HPDE6-E6E7 (cell line): ENCODE measurements at regions not wholly inside any gene's neighbourhood (a gene's known extent, or its start where the extent isn't known, plus 50 kb on each side); places are given as distances from the start of the nearest gene placed in this dataset.

ENCODE experiments used
- DNase-seq: peaks from one replicate; pipeline ENCODE4 v3.0.0; 2011; ENCODE audit warnings: missing footprints; ENCODE audit errors: extremely low spot score

GRCh38 chr15:95479308-95479707 is 851.2 kb upstream of the NR2F2 start:
- DNase-seq = no peak

GRCh38 chr15:95485367-95485766 is 845.1 kb upstream of the NR2F2 start:
- no peak for DNase-seq

GRCh38 chr15:95486224-95486623 is 844.3 kb upstream of the NR2F2 start:
- no peak for DNase-seq

- DNase-seq = no peak
Observed at GRCh38 chr15:95489103-95489502, 841.4 kb upstream of the NR2F2 start.

GRCh38 chr15:95492388-95493070 is 838.0 kb upstream of the NR2F2 start:
- peak; percentile 42 for DNase-seq

GRCh38 chr15:95494971-95495541 is 835.4 kb upstream of the NR2F2 start:
- no peak for DNase-seq

GRCh38 chr15:95497634-95498033 is 832.9 kb upstream of the NR2F2 start:
- DNase-seq = no peak

- DNase-seq = no peak
Observed at GRCh38 chr15:95498961-95499360, 831.5 kb upstream of the NR2F2 start.

- no peak for DNase-seq
Observed at GRCh38 chr15:95499397-95499796, 831.1 kb upstream of the NR2F2 start.

- DNase-seq = no peak
Observed at GRCh38 chr15:95501865-95502264, 828.6 kb upstream of the NR2F2 start.

GRCh38 chr15:95503107-95503506 is 827.4 kb upstream of the NR2F2 start:
- no peak for DNase-seq

- DNase-seq = no peak
Observed at GRCh38 chr15:95503640-95504225, 826.8 kb upstream of the NR2F2 start.

- no peak for DNase-seq
Observed at GRCh38 chr15:95511671-95512070, 818.8 kb upstream of the NR2F2 start.

- DNase-seq = no peak
Observed at GRCh38 chr15:95512906-95513305, 817.6 kb upstream of the NR2F2 start.

GRCh38 chr15:95519887-95520286 is 810.6 kb upstream of the NR2F2 start:
- no peak for DNase-seq

GRCh38 chr15:95520511-95520910 is 810.0 kb upstream of the NR2F2 start:
- DNase-seq = no peak

GRCh38 chr15:95520922-95521321 is 809.6 kb upstream of the NR2F2 start:
- DNase-seq = no peak

- no peak for DNase-seq
Observed at GRCh38 chr15:95522533-95522932, 808.0 kb upstream of the NR2F2 start.

GRCh38 chr15:95528920-95529319 is 801.6 kb upstream of the NR2F2 start:
- DNase-seq = no peak

- no peak for DNase-seq
Observed at GRCh38 chr15:95536638-95537037, 793.9 kb upstream of the NR2F2 start.

- DNase-seq = no peak
Observed at GRCh38 chr15:95538693-95539092, 791.8 kb upstream of the NR2F2 start.

- DNase-seq = no peak
Observed at GRCh38 chr15:95541301-95541700, 789.2 kb upstream of the NR2F2 start.

GRCh38 chr15:95549168-95549738 is 781.2 kb upstream of the NR2F2 start:
- no peak for DNase-seq
